ENCODE measurements at regions not wholly inside any gene's neighbourhood (a gene's known extent, or its start where the extent isn't known, plus 50 kb on each side); places are given as distances from the start of the nearest gene placed in this dataset.

GRCh38 chr20:39248862-39249485 is 286.8 kb downstream of the DHX35 start:
- no peak overlapping the region for H3K27ac Mint-ChIP-seq
- TF ChIP-seq, protein P1, sequence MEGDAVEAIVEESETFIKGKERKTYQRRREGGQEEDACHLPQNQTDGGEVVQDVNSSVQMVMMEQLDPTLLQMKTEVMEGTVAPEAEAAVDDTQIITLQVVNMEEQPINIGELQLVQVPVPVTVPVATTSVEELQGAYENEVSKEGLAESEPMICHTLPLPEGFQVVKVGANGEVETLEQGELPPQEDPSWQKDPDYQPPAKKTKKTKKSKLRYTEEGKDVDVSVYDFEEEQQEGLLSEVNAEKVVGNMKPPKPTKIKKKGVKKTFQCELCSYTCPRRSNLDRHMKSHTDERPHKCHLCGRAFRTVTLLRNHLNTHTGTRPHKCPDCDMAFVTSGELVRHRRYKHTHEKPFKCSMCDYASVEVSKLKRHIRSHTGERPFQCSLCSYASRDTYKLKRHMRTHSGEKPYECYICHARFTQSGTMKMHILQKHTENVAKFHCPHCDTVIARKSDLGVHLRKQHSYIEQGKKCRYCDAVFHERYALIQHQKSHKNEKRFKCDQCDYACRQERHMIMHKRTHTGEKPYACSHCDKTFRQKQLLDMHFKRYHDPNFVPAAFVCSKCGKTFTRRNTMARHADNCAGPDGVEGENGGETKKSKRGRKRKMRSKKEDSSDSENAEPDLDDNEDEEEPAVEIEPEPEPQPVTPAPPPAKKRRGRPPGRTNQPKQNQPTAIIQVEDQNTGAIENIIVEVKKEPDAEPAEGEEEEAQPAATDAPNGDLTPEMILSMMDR (IDR thresholded peaks at IDR 0.05): no peak
- Histone ChIP-seq H3K79me2 (ENCODE audit: insufficient read depth, low read length) (no peaks in the 10 kb centered on the region), H3K27me3 (ENCODE audit: control insufficient read depth in 2 of 2, insufficient read depth in 2 of 2, low read length in 2 of 2) (no peaks in the 10 kb centered on the region), H4K20me1 (ENCODE audit: insufficient read depth, low read length) (no peaks in the 10 kb centered on the region), H2AFZ (ENCODE audit: insufficient read depth, low read depth, low read length, poor library complexity, severe bottlenecking) (no peak overlapping the region), H3K9me3 (replicated peaks in 1 of 2; ENCODE audit: control insufficient read depth in 1 of 2, insufficient read depth in 1 of 2, low read length in 2 of 2) (no peaks in the 10 kb centered on the region), H3K4me3 (replicated peaks in 1 of 3; ENCODE audit: low read depth in 2 of 3, low read length in 3 of 3) (no peak overlapping the region), H3K27ac (ENCODE audit: low read depth in 1 of 2, low read length in 2 of 2) (no peak overlapping the region), H3K4me1 (ENCODE audit: control insufficient read depth in 1 of 2, insufficient read depth in 2 of 2, low read length in 2 of 2) (no peaks in the 10 kb centered on the region), H3K4me2 (replicated peaks; ENCODE audit: extremely low read depth, low read length, poor library complexity, severe bottlenecking) (no peak overlapping the region), H3K36me3 (replicated peaks in 1 of 2; ENCODE audit: control insufficient read depth in 1 of 2, insufficient read depth in 2 of 2, low read length in 2 of 2) (no peaks in the 10 kb centered on the region), H3K9ac (ENCODE audit: insufficient read depth, low read length, poor library complexity, severe bottlenecking) (no peak overlapping the region)
- peaks cover 0 to 6% (median 3%) of the 10 kb centered on the region in 7 donors for H3K9me3 Mint-ChIP-seq
- no peak overlapping the region for H3K4me3 Mint-ChIP-seq
- H3K4me1 Mint-ChIP-seq: peaks cover 4% of the 10 kb centered on the region
- no peaks in the 10 kb centered on the region for H3K36me3 Mint-ChIP-seq
- DNase-seq: no peak
- H3K27me3 Mint-ChIP-seq (ENCODE audit: low read depth in 3 of 3): peaks cover 0 to 13% (median 6%) of the 10 kb centered on the region in 3 donors
- intact Hi-C loops (cut with micrococcal nuclease): no loop called here

DNA sequence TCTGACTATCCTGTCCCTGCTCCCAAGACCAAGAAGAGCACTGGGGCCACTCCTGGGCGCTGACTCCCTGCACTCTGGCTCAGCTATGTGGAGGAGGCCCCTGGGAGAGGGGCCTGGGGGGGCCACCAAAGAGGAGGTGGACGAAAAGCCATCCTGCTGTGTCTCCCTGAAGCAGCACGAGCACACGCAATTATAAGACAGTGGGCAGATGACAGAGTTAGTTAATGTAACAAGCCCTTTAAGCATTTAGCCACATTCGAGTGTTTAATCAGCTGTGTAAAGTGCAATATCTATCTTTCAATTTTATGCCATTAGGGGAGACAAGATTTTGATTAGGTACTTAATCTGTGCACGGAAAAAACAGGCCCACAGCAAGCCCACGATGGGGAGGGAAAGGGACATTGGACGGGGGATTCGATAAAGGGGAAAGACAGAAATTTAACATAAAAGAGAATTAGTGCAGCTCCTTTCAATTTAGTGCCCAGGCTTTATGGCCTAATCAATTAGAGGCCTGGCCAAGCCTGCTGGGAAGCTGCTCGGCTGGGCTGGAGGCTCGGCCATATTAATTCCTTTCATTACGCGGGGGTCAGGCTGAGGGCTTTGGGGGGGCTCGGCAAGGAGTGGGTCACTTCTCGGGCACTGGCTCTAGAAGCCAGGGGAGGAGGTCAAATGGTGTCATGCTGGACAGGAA is 286.2 kb downstream of the DHX35 start:
- H3K27me3 ChIP-seq (ENCODE audit: control insufficient read depth in 2 of 2, insufficient read depth in 2 of 2, low read length in 2 of 2): no peaks in the 10 kb centered on the region
- no peaks in the 10 kb centered on the region for H4K20me1 ChIP-seq (ENCODE audit: insufficient read depth, low read length)
- no peak for DNase-seq
- no peaks in the 10 kb centered on the region for H3K9me3 ChIP-seq (replicated peaks in 1 of 2; ENCODE audit: control insufficient read depth in 1 of 2, insufficient read depth in 1 of 2, low read length in 2 of 2)
- H3K4me1 ChIP-seq (ENCODE audit: control insufficient read depth in 1 of 2, insufficient read depth in 2 of 2, low read length in 2 of 2): no peaks in the 10 kb centered on the region
- no peaks in the 10 kb centered on the region for H3K79me2 ChIP-seq (ENCODE audit: insufficient read depth, low read length)
- H3K36me3 Mint-ChIP-seq: no peaks in the 10 kb centered on the region
- H3K27me3 Mint-ChIP-seq (ENCODE audit: low read depth in 3 of 3): peaks cover 0 to 13% (median 6%) of the 10 kb centered on the region in 3 donors
- TF ChIP-seq, protein P1 (IDR thresholded peaks at IDR 0.05): no peak
- WGBS (ENCODE audit: insufficient coverage): 90% methylated on average over 11 of the region's 15 CpGs
- H3K9ac ChIP-seq (ENCODE audit: insufficient read depth, low read length, poor library complexity, severe bottlenecking): no peak overlapping the region
- H3K4me1 Mint-ChIP-seq: peaks cover 4% of the 10 kb centered on the region
- no peak overlapping the region for H3K4me3 Mint-ChIP-seq
- no peak overlapping the region for H3K4me3 ChIP-seq (replicated peaks in 1 of 3; ENCODE audit: low read depth in 2 of 3, low read length in 3 of 3)
- peaks cover 0 to 6% (median 4%) of the 10 kb centered on the region in 7 donors for H3K9me3 Mint-ChIP-seq
- H3K27ac Mint-ChIP-seq: no peak overlapping the region
- intact Hi-C loops (cut with micrococcal nuclease): no loop called here
- H3K27ac ChIP-seq (ENCODE audit: low read depth in 1 of 2, low read length in 2 of 2): no peak overlapping the region
- no peak overlapping the region for H3K4me2 ChIP-seq (replicated peaks; ENCODE audit: extremely low read depth, low read length, poor library complexity, severe bottlenecking)
- no peak overlapping the region for H2AFZ ChIP-seq (ENCODE audit: insufficient read depth, low read depth, low read length, poor library complexity, severe bottlenecking)
- H3K36me3 ChIP-seq (replicated peaks in 1 of 2; ENCODE audit: control insufficient read depth in 1 of 2, insufficient read depth in 2 of 2, low read length in 2 of 2): no peaks in the 10 kb centered on the region
